ENCODE measurements at regions not wholly inside any gene's neighbourhood (a gene's known extent, or its start where the extent isn't known, plus 50 kb on each side); places are given as distances from the start of the nearest gene placed in this dataset.

GRCh38 chr13:44255771-44256364, 117.8 kb upstream of the SERP2 start:
- no peak for TF ChIP-seq CTCF (IDR thresholded peaks at IDR 0.05; ENCODE audit: insufficient read depth, low read length, poor library complexity, severe bottlenecking)
- no peak overlapping the region for H3K4me3 ChIP-seq (ENCODE audit: low read depth, low read length)
- H3K27me3 ChIP-seq (ENCODE audit: control insufficient read depth, insufficient read depth, low read length) = no peaks in the 10 kb centered on the region
- DNase-seq (ENCODE audit: low read depth) = no peak
- H3K36me3 ChIP-seq (ENCODE audit: control insufficient read depth, insufficient read depth, low read length) = no peaks in the 10 kb centered on the region

- no peak for TF ChIP-seq CTCF (IDR thresholded peaks at IDR 0.05; ENCODE audit: insufficient read depth, low read length, poor library complexity, severe bottlenecking)
- H3K4me3 ChIP-seq (ENCODE audit: low read depth, low read length) = no peak overlapping the region
- H3K36me3 ChIP-seq (ENCODE audit: control insufficient read depth, insufficient read depth, low read length) = no peaks in the 10 kb centered on the region
- no peak for DNase-seq (ENCODE audit: low read depth)
- no peaks in the 10 kb centered on the region for H3K27me3 ChIP-seq (ENCODE audit: control insufficient read depth, insufficient read depth, low read length)
These were observed 115.8 kb upstream of the SERP2 start for GRCh38 chr13:44257796-44258195.

GRCh38 chr13:44259045-44260027, 114.3 kb upstream of the SERP2 start:
- H3K4me3 ChIP-seq (ENCODE audit: low read depth, low read length) = no peak overlapping the region
- DNase-seq (ENCODE audit: low read depth) = no peak
- no peaks in the 10 kb centered on the region for H3K27me3 ChIP-seq (ENCODE audit: control insufficient read depth, insufficient read depth, low read length)
- no peak for TF ChIP-seq CTCF (IDR thresholded peaks at IDR 0.05; ENCODE audit: insufficient read depth, low read length, poor library complexity, severe bottlenecking)
- no peaks in the 10 kb centered on the region for H3K36me3 ChIP-seq (ENCODE audit: control insufficient read depth, insufficient read depth, low read length)

GRCh38 chr13:44260336-44260735, 113.3 kb upstream of the SERP2 start:
- DNase-seq (ENCODE audit: low read depth) = no peak
- H3K4me3 ChIP-seq (ENCODE audit: low read depth, low read length) = no peak overlapping the region
- no peaks in the 10 kb centered on the region for H3K27me3 ChIP-seq (ENCODE audit: control insufficient read depth, insufficient read depth, low read length)
- no peaks in the 10 kb centered on the region for H3K36me3 ChIP-seq (ENCODE audit: control insufficient read depth, insufficient read depth, low read length)
- TF ChIP-seq CTCF (IDR thresholded peaks at IDR 0.05; ENCODE audit: insufficient read depth, low read length, poor library complexity, severe bottlenecking) = no peak

GRCh38 chr13:44263751-44264620, 109.6 kb upstream of the SERP2 start:
- Histone ChIP-seq H3K36me3 (ENCODE audit: control insufficient read depth, insufficient read depth, low read length) (no peaks in the 10 kb centered on the region), H3K4me3 (ENCODE audit: low read depth, low read length) (no peak overlapping the region), H3K27me3 (ENCODE audit: control insufficient read depth, insufficient read depth, low read length) (no peaks in the 10 kb centered on the region)
- TF ChIP-seq CTCF (IDR thresholded peaks at IDR 0.05; ENCODE audit: insufficient read depth, low read length, poor library complexity, severe bottlenecking) = no peak
- DNase-seq (ENCODE audit: low read depth) = no peak
